Heart left ventricle (tissue), 16 donors: ENCODE measurements at regions not wholly inside any gene's neighbourhood (a gene's known extent, or its start where the extent isn't known, plus 50 kb on each side); places are given as distances from the start of the nearest gene placed in this dataset.

Experiments used
- ATAC-seq, 4 donors: fragments of 200-7000 bp; cut with Tn5 transposase; one replicate each; pipeline ENCODE4 v1.9.1; 2020 to 2022; ENCODE audit warnings: moderate library complexity in 4 of 4, mild to moderate bottlenecking in 3 of 4, moderate number of reproducible peaks in 1 of 4
- DNase-seq, 5 donors: peaks; one replicate each; pipeline ENCODE4 v3.0.0-alpha.2; 2020
- H3K27ac ChIP-seq, 12 donors: fragments of 200-600 bp; sonication (generic) in 4 of 12; one replicate each; pipeline versions ENCODE4 v1.5.0 to v1.8.0; 2016 to 2022; ENCODE audit warnings: mild to moderate bottlenecking in 2 of 12
- H3K27me3 ChIP-seq, 9 donors: fragments of 200-600 bp; sonication (generic) in 2 of 9; one replicate each; pipeline versions ENCODE4 v1.5.1 to v1.8.0; 2016 to 2022; ENCODE audit warnings: mild to moderate bottlenecking in 3 of 9
- H3K36me3 ChIP-seq, 9 donors: fragments of 200-600 bp; sonication (generic) in 2 of 9; one replicate each; pipeline versions ENCODE4 v1.5.0 to v1.8.0; 2018 to 2022; ENCODE audit warnings: mild to moderate bottlenecking in 2 of 9
- H3K4me1 ChIP-seq, 12 donors: fragments of 200-600 bp; sonication (generic) in 4 of 12; one replicate each; pipeline versions ENCODE4 v1.5.0 to v1.8.0; 2016 to 2022; ENCODE audit warnings: mild to moderate bottlenecking in 3 of 12
- H3K4me3 ChIP-seq, 12 donors: fragments of 200-600 bp; sonication (generic) in 4 of 12; one replicate each; pipeline versions ENCODE4 v1.5.0 to v1.8.0; 2017 to 2022; ENCODE audit warnings: mild to moderate bottlenecking in 9 of 12, moderate library complexity in 4 of 12
- H3K9me3 ChIP-seq, 12 donors: fragments of 200-600 bp; sonication (generic) in 4 of 12; one replicate each; pipeline versions ENCODE4 v1.5.0 to v1.8.0; 2016 to 2022; ENCODE audit warnings: mild to moderate bottlenecking in 1 of 12
- CTCF ChIP-seq, 12 donors: fragments of 200-600 bp; sonication (generic) in 4 of 12; IDR thresholded peaks; one replicate each; pipeline versions ENCODE4 v1.5.0 to v1.8.0; 2018 to 2022; ENCODE audit warnings: antibody characterized with exemption in 12 of 12, mild to moderate bottlenecking in 5 of 12
- POLR2A ChIP-seq, 2 donors: fragments of 450-650 bp; IDR thresholded peaks; one replicate each; pipeline ENCODE4 v1.6.1; 2017; ENCODE audit warnings: antibody characterized with exemption in 2 of 2, mild to moderate bottlenecking in 2 of 2, moderate library complexity in 2 of 2
- WGBS, 4 donors: extraction: QIAGEN DNeasy Blood & Tissue Kit in 2 of 4; methylation state at CpG; one replicate each; pipeline versions ENCODE4 v1.1.5 to v1.1.7; 2013 to 2018; 5-methylcytosine and 5-hydroxymethylcytosine counted together
- intact Hi-C, 10 donors: fragments of 100-400 bp; cut with DNase I; formaldehyde crosslinking; loops; one replicate each; pipeline versions ENCODE4 v1.11.1 to v1.14.2; 2022
- donor health status: ischemic (EF 13 %, LVEDD 7.1; RV severe dilation, severe dysfunction).
- donor health status: healthy with polysubstance abuse.
- donor health status: DM: no; HTN: yes; CAD: no.
- donor health status: DM: no; HTN: no; CAD: no.
- donor health status: ischemic (EF 25% LVEDD 6.9; RV normal size, moderate dysfunction).
- donor health status: ischemic (EF 25% LVEDD 5.7; RV mildly dilated, moderate dysfunction).
- donor health status: healthy.
- donor health status: DM: yes; HTN: yes; CAD: no.
- donor health status: ischemic (EF 35%, LVEDD 5.7; RV mildly dilated, moderate dysfunction).
- donor health status: nonischemic (EF 11% LVEDD 7.7; RV severe dilation, severe dysfunction).
- donor health status: DM: yes; HTN: yes; CAD: no.
- donor health status: PGD.
- donor health status: ischemic (EF 29% LVEDD 5.4; RV normal size, mild dysfunction).
- donor health status: nonischemic (EF 23%, LVEDD 6.1; RV moderate dilation, normal function).

DNA sequence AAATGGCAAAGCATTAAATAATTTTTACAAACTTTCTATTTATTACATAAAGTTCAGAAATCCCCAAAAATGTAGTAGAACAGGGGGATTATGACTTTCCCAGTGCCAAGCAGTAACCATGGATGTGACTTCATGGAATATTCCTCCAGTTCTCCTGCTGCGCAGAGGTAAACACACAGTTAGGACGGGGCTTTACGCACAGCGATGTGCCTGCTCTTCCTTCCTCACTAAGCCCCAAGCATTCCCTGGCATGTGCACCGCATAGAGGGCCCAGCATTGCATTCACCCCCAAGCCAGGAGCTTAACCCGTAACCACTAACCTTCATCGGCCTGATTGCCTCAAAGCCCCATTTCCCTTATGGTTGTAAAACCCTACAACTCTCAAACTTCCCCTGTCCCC lies 471.7 kb downstream of the SOX11 start:
- Histone ChIP-seq H3K4me1 (no peaks in the 10 kb centered on the region), H3K9me3 (peaks cover 0 to 3% (median 0%) of the 10 kb centered on the region in 12 donors), H3K36me3 (no peaks in the 10 kb centered on the region), H3K4me3 (no peak overlapping the region), H3K27me3 (no peaks in the 10 kb centered on the region), H3K27ac (no peak overlapping the region)
- TF ChIP-seq CTCF (IDR thresholded peaks at IDR 0.05) (no peak), POLR2A (IDR thresholded peaks at IDR 0.05) (no peak)
- 71 to 89% (median 79%) methylated on average over 7 of the region's 7 CpGs for WGBS, 4 donors
- ATAC-seq = no peak
- no peak for DNase-seq
- intact Hi-C loops = no loop called here

- no peak for DNase-seq
- Histone ChIP-seq H3K27ac (no peak overlapping the region), H3K4me1 (no peaks in the 10 kb centered on the region), H3K9me3 (peaks cover 0 to 3% (median 0%) of the 10 kb centered on the region in 12 donors), H3K36me3 (no peaks in the 10 kb centered on the region), H3K27me3 (no peaks in the 10 kb centered on the region), H3K4me3 (no peak overlapping the region)
- TF ChIP-seq CTCF (IDR thresholded peaks at IDR 0.05) (no peak), POLR2A (IDR thresholded peaks at IDR 0.05) (no peak)
- 57 to 76% (median 70%) methylated on average over 11 of the region's 11 CpGs for WGBS, 4 donors
- intact Hi-C loops = no loop called here
- ATAC-seq = no peak
These were observed 473.0 kb downstream of the SOX11 start for GRCh38 chr2:6164986-6165747.

GRCh38 chr2:6167592-6168138 lies 475.5 kb downstream of the SOX11 start:
- Histone ChIP-seq H3K36me3 (no peaks in the 10 kb centered on the region), H3K27ac (no peak overlapping the region), H3K27me3 (no peaks in the 10 kb centered on the region), H3K4me1 (no peaks in the 10 kb centered on the region), H3K4me3 (no peak overlapping the region), H3K9me3 (no peaks in the 10 kb centered on the region)
- no peak for DNase-seq
- TF ChIP-seq POLR2A (IDR thresholded peaks at IDR 0.05) = no peak
- TF ChIP-seq CTCF (IDR thresholded peaks at IDR 0.05) = no peak
- WGBS, 4 donors = 87 to 90% (median 88%) methylated on average over 14 of the region's 14 CpGs
- intact Hi-C loops = no loop called here
- ATAC-seq = no peak

GRCh38 chr2:6168485-6168884 lies 476.3 kb downstream of the SOX11 start:
- H3K27ac ChIP-seq = no peak overlapping the region
- H3K4me3 ChIP-seq = no peak overlapping the region
- TF ChIP-seq POLR2A (IDR thresholded peaks at IDR 0.05) = no peak
- no peak for TF ChIP-seq CTCF (IDR thresholded peaks at IDR 0.05)
- no peaks in the 10 kb centered on the region for H3K27me3 ChIP-seq
- WGBS, 4 donors = 58 to 76% (median 69%) methylated on average over 1 of the region's 1 CpG
- no peak for ATAC-seq
- intact Hi-C loops = no loop called here
- H3K36me3 ChIP-seq = no peaks in the 10 kb centered on the region
- no peak for DNase-seq
- no peaks in the 10 kb centered on the region for H3K4me1 ChIP-seq
- H3K9me3 ChIP-seq = no peaks in the 10 kb centered on the region
